AG04449 (cell line): ENCODE measurements at regions not wholly inside any gene's neighbourhood (a gene's known extent, or its start where the extent isn't known, plus 50 kb on each side); places are given as distances from the start of the nearest gene placed in this dataset.

ENCODE experiments used
- CTCF ChIA-PET: fragments of 350-600 bp; formaldehyde crosslinking; extraction: SDS; loops from one replicate; lab custom pipeline; 2021; ENCODE audit warnings: antibody characterized with exemption; lab: Yijun Ruan, JAX
- POLR2A ChIA-PET: fragments of 400-600, 350-600 bp; formaldehyde crosslinking; extraction: SDS; loops from one replicate; lab custom pipeline; 2020; ENCODE audit warnings: antibody characterized with exemption, inconsistent platforms; lab: Yijun Ruan, JAX
- DNase-seq: peaks from one replicate; pipeline ENCODE4 v3.0.0-alpha.2; 2010; ENCODE audit warnings: low read depth, low spot score
- H3K4me3 ChIP-seq: 2 replicates; pipeline ENCODE4 v1.5.1; 2011; ENCODE audit warnings: low read depth, mild to moderate bottlenecking, control low read depth, low read length
- TF ChIP-seq, protein P1 (sequence below): IDR thresholded peaks from one replicate; pipeline ENCODE4 v1.5.1; 2011; ENCODE audit warnings: mild to moderate bottlenecking, moderate library complexity, low read length, control low read depth, inconsistent platforms; ENCODE audit not compliant: insufficient read depth; ENCODE audit errors: missing control alignments

DNA sequence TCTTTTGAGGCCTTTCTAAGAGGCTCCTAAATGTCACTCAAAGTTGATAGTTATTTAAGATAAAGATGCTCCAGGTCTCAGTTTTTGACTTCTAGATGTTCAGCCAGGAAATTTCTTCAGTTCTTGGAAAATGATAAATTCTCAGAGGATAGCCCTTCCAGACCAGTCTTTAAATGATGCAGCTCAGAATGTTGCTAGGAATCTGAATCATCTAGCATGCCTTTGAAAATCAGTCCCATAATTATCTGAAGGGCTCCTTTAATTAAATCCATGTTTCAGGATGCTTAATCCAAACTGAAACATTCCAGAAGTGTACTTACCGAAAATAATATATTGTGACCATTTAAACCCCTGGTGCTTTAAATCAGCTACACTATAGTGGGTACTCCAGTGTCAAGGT lies 107.5 kb upstream of the FBN2 start:
- ChIA-PET CTCF (interaction anchor here (0.9 to 6.0 kb wide), 7 partner anchors 8 to 111 kb away, joined by 3 to 29 read pairs (median 4); no protein-coding TSS in a partner anchor), POLR2A (interaction anchor here (2.5 kb wide), 1 partner anchor 108 kb away, joined by 21 read pairs; the partner anchor contains the start of gene FBN2)
- no peak overlapping the region for H3K4me3 ChIP-seq
- TF ChIP-seq, protein P1, sequence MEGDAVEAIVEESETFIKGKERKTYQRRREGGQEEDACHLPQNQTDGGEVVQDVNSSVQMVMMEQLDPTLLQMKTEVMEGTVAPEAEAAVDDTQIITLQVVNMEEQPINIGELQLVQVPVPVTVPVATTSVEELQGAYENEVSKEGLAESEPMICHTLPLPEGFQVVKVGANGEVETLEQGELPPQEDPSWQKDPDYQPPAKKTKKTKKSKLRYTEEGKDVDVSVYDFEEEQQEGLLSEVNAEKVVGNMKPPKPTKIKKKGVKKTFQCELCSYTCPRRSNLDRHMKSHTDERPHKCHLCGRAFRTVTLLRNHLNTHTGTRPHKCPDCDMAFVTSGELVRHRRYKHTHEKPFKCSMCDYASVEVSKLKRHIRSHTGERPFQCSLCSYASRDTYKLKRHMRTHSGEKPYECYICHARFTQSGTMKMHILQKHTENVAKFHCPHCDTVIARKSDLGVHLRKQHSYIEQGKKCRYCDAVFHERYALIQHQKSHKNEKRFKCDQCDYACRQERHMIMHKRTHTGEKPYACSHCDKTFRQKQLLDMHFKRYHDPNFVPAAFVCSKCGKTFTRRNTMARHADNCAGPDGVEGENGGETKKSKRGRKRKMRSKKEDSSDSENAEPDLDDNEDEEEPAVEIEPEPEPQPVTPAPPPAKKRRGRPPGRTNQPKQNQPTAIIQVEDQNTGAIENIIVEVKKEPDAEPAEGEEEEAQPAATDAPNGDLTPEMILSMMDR = no peak
- no peak for DNase-seq

GRCh38 chr5:128646176-128646575 lies 108.1 kb upstream of the FBN2 start:
- TF ChIP-seq, protein P1 = no peak
- POLR2A ChIA-PET = interaction anchor here (2.5 kb wide), 1 partner anchor 109 kb away, joined by 21 read pairs; the partner anchor contains the start of gene FBN2
- H3K4me3 ChIP-seq = no peak overlapping the region
- no peak for DNase-seq
- CTCF ChIA-PET = interaction anchor here (1.0 to 6.0 kb wide), 7 partner anchors 9 to 111 kb away, joined by 3 to 29 read pairs (median 4); no protein-coding TSS in a partner anchor

DNA sequence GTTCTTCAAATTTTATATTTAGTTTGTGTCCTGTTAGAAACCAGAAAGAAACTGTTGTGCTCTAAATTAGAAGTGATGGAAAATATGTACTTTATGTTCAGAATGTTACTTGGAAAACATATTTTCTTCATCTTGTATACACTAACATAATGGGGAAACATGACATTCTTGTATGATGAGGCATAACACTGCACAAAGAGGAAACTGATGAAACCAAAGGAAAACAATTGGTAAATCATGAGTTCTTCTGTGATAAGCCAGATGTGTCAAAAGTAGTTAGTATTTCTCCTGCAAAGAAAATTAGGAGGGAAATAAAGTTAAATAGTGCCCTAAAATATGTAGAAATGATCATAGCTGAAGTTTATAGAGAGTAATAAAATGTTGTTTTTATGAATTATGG lies 111.1 kb upstream of the FBN2 start:
- TF ChIP-seq, protein P1 = no peak
- no peak for DNase-seq
- CTCF ChIA-PET = interaction anchor here (1.4 to 6.0 kb wide), 2 partner anchors 15 to 25 kb away, joined by 3 to 29 read pairs; no protein-coding TSS in a partner anchor
- H3K4me3 ChIP-seq = no peak overlapping the region
- POLR2A ChIA-PET = no interaction called here

DNA sequence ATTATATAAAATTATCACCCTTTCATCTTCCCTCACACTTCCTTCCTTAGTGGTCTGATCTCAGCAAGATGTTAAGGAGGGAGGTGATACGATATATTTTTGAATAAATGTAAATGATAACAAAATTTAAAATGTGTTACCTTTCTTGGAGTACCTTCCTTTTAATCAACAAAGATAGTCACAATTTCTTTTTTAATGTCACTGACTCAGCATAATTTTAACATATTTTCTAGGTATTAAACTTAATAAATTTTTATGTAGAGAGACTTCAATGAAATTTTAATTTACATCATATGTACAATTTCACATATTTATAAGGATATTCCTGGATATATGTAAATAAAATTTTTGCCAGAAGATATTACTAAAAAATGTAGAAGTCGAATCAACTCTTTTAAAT lies 125.0 kb upstream of the FBN2 start:
- CTCF ChIA-PET = interaction anchor here (1.5 kb wide), 1 partner anchor 12 kb away, joined by 6 read pairs; no protein-coding TSS in a partner anchor
- TF ChIP-seq, protein P1 = no peak
- POLR2A ChIA-PET = no interaction called here
- no peak for DNase-seq
- H3K4me3 ChIP-seq = no peak overlapping the region

GRCh38 chr5:128665747-128666355 lies 127.8 kb upstream of the FBN2 start:
- H3K4me3 ChIP-seq = no peak overlapping the region
- ChIA-PET CTCF (interaction anchor here (1.8 kb wide), 1 partner anchor 9 kb away, joined by 12 read pairs; no protein-coding TSS in a partner anchor), POLR2A (no interaction called here)
- TF ChIP-seq, protein P1 = no peak
- no peak for DNase-seq

GRCh38 chr5:128667152-128667551 lies 129.1 kb upstream of the FBN2 start:
- DNase-seq = no peak
- H3K4me3 ChIP-seq = no peak overlapping the region
- POLR2A ChIA-PET = no interaction called here
- TF ChIP-seq, protein P1 = no peak
- CTCF ChIA-PET = interaction anchor here (0.8 to 1.7 kb wide), 2 partner anchors 10 to 21 kb away, joined by 3 to 5 read pairs; no protein-coding TSS in a partner anchor
